ENCODE measurements at regions not wholly inside any gene's neighbourhood (a gene's known extent, or its start where the extent isn't known, plus 50 kb on each side); places are given as distances from the start of the nearest gene placed in this dataset.
A peak's percentile ranks its signal among the peaks of the same experiment; 100 is the strongest.

DNA sequence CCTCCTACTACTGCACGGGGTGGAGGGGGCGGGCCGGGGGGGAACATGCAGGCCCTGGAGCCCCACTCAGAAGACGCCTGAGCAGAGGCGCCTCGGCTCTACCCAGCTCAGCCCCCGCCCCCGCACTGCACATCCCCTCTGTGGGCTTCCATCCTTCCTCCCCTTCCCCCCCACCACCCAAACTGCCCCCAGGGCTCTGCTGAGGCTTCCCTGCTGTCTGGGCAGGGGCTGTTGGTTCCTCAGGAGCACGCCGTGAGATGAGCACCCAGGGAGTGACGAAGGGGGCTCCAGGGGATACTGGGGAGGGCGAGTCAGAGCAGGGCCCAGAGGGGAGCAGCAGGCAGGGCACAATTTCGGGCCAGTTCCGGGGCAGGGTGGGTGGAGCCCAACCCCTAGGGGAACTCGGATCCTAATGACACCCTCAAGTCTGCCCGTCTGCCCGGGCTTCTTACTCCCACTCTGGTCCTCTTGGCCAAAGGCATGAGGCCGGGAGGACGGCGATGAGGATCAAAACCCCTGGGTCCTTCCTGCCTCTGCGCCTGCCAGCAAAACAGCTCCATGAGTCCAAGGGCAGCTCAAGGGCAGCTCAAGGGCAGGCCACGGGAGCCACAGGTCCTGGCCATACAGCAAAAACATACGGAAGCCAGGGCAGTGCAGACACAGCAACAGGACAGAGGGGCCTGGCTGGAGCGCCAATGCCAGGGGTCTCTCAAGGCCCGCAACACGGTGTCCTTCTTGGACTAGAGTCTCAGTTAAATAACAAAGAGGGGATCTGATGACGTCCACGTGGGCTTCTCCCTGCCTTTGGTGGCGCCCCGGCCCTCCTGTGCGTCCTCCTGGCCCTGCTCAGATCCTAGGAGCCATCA is 200.9 kb downstream of the AUH start:
- H3K4me1 ChIP-seq (ENCODE audit: control insufficient read depth in 2 of 2, insufficient read depth in 2 of 2, low read length in 2 of 2) = peaks cover 37 to 64% of the 10 kb centered on the region in 2 donors
- H3K36me3 ChIP-seq (ENCODE audit: control insufficient read depth in 2 of 2, insufficient read depth in 2 of 2, low read length in 1 of 2) = no peaks in the 10 kb centered on the region
- DNase-seq (ENCODE audit: low read depth in 6 of 9, low spot score in 9 of 9) = no peak
- H3K27me3 ChIP-seq (ENCODE audit: control insufficient read depth in 2 of 2, insufficient read depth in 1 of 2, low read length in 1 of 2) = no peaks in the 10 kb centered on the region
- H3K4me3 ChIP-seq (ENCODE audit: low read length in 2 of 2) = no peak overlapping the region
- WGBS = 93% methylated on average over 31 of the region's 31 CpGs
- no peaks in the 10 kb centered on the region for H3K9me3 ChIP-seq (ENCODE audit: control insufficient read depth in 2 of 2, insufficient read depth in 1 of 2, low read length in 1 of 2)
- no peak overlapping the region for H3K27ac ChIP-seq (ENCODE audit: low read depth in 1 of 2, low read length in 1 of 2)

DNA sequence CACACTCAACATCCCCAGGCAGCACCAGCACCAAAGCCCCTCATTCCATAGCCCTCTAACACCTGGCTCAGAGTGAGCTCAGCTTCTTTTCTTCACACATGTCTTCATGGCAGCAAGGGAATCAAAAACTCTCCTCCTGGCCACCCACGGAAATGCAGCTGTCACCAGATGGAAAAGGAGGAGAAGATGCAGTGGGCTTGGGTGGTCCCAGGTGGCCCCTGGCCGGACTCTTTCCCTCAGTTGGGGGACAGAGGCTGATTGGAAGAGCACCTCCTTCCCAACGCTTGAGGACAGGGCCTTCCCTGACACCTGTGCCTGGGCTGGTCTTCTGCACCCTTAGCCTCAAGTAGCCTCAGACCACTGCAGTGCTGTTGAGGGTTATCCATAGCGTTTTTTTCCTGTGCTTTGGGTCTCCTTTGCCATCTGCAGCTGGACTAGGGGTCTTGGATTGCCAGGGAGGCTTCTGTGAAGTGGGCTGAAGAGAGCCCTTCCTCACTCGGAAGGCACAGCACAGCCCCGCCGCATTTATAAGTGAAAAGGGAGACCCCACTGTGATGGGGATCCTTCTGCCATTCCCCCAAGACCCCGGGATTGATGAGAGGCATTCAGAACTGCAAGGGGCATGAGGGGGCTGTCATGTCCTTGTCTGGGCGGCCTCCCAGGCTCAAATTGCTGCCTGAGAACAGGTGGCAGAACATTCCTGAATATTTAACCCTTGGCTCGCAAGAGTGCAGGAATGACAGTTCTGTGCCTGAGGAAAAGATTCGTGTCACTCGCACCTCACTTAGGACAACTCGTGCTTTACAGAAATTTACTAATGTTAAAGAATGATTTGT is 200.0 kb downstream of the AUH start:
- H3K9me3 ChIP-seq (ENCODE audit: control insufficient read depth in 2 of 2, insufficient read depth in 1 of 2, low read length in 1 of 2) = no peaks in the 10 kb centered on the region
- no peaks in the 10 kb centered on the region for H3K36me3 ChIP-seq (ENCODE audit: control insufficient read depth in 2 of 2, insufficient read depth in 2 of 2, low read length in 1 of 2)
- H3K27me3 ChIP-seq (ENCODE audit: control insufficient read depth in 2 of 2, insufficient read depth in 1 of 2, low read length in 1 of 2) = no peaks in the 10 kb centered on the region
- DNase-seq (ENCODE audit: low read depth in 6 of 9, low spot score in 9 of 9) = no peak
- WGBS = 77% methylated on average over 13 of the region's 13 CpGs
- peaks cover 32 to 55% of the 10 kb centered on the region in 2 donors for H3K4me1 ChIP-seq (ENCODE audit: control insufficient read depth in 2 of 2, insufficient read depth in 2 of 2, low read length in 2 of 2)
- H3K27ac ChIP-seq (ENCODE audit: low read depth in 1 of 2, low read length in 1 of 2) = no peak overlapping the region
- H3K4me3 ChIP-seq (ENCODE audit: low read length in 2 of 2) = no peak overlapping the region

DNA sequence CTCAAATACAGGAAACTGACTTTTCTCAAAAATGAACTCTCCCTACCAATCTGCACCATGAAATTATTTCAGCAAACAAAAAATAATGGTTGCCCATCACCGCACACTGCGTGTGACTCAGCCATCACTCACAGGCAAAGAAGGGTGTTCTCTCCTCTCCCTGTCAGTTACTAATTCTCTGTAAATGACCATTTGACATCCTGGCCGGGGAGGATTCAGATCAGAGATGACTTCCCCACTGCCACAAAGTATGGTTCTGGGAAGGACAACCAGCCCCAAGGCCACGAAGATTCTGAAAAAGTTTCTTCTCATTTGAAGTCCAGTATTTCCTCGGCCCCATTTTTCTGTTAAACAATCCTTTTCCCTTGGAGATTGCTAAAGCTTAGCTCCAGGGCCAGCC is 199.4 kb downstream of the AUH start:
- DNase-seq (ENCODE audit: low read depth in 6 of 9, low spot score in 9 of 9) = no peak
- 63% methylated on average over 5 of the region's 5 CpGs for WGBS
- H3K27ac ChIP-seq (ENCODE audit: low read depth in 1 of 2, low read length in 1 of 2) = peak overlapping the region in 1 of 2 donors; percentile 87
- peaks cover 32 to 51% of the 10 kb centered on the region in 2 donors for H3K4me1 ChIP-seq (ENCODE audit: control insufficient read depth in 2 of 2, insufficient read depth in 2 of 2, low read length in 2 of 2)
- H3K27me3 ChIP-seq (ENCODE audit: control insufficient read depth in 2 of 2, insufficient read depth in 1 of 2, low read length in 1 of 2) = no peaks in the 10 kb centered on the region
- H3K4me3 ChIP-seq (ENCODE audit: low read length in 2 of 2) = peak overlapping the region in 1 of 2 donors; percentile 31
- H3K9me3 ChIP-seq (ENCODE audit: control insufficient read depth in 2 of 2, insufficient read depth in 1 of 2, low read length in 1 of 2) = no peaks in the 10 kb centered on the region
- H3K36me3 ChIP-seq (ENCODE audit: control insufficient read depth in 2 of 2, insufficient read depth in 2 of 2, low read length in 1 of 2) = no peaks in the 10 kb centered on the region

DNA sequence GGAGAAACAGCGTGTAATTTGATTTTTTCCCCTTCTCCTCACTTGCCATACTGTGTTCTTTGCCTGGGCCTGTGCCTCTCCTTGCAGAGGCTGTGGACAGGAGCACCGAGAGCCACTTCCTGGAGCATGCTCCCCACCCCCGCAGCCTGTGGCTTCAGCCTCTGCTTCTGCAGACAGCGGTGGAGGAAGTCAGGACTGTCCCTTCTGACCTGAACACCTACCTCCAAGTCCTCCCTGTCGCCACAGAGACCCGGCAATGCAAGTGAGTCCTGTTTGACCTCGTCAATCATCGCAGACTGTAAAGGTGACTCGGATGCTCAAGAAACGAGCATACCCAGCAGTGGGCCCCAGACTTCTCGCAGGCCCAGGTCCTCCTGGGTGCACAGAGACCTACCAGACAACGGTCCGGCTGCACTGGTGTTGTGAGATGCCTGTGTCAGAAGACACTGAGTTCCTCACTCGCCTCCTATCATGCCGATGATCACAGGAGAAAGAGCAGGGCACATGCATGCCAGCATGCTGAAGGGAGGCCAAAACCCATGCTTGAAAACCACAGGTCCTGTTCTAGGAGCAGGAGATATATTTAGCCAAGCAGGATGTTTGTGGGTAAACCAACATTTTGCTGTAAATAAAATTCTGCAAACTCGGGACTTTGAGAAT is 198.8 kb downstream of the AUH start:
- WGBS = 17% methylated on average over 16 of the region's 16 CpGs
- DNase-seq (ENCODE audit: low read depth in 6 of 9, low spot score in 9 of 9) = peak in 3 of 9 donors; percentile 29 to 65 (median 35)
- Histone ChIP-seq H3K4me1 (ENCODE audit: control insufficient read depth in 2 of 2, insufficient read depth in 2 of 2, low read length in 2 of 2) (peaks cover 32 to 51% of the 10 kb centered on the region in 2 donors), H3K27me3 (ENCODE audit: control insufficient read depth in 2 of 2, insufficient read depth in 1 of 2, low read length in 1 of 2) (no peaks in the 10 kb centered on the region), H3K36me3 (ENCODE audit: control insufficient read depth in 2 of 2, insufficient read depth in 2 of 2, low read length in 1 of 2) (no peaks in the 10 kb centered on the region), H3K9me3 (ENCODE audit: control insufficient read depth in 2 of 2, insufficient read depth in 1 of 2, low read length in 1 of 2) (no peaks in the 10 kb centered on the region), H3K27ac (ENCODE audit: low read depth in 1 of 2, low read length in 1 of 2) (peak overlapping the region in 1 of 2 donors; percentile 87), H3K4me3 (ENCODE audit: low read length in 2 of 2) (peak overlapping the region in 1 of 2 donors; percentile 31)

DNA sequence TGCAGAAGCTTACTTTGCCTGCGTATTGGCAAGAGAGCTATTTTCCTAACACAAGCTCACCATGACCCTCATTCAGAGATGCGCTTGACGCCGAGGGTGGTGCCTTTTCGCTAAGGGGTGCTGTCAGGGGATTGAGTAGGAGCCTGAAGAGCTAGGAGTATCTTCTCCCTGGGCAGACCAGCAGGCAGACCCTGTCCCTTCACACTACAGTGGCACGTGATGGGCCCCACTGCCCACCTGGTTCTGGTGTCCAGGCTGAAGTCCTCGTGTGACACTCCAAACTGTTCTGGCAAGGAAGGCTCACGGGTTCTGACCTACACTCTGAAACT is 198.3 kb downstream of the AUH start:
- no peak for DNase-seq (ENCODE audit: low read depth in 6 of 9, low spot score in 9 of 9)
- H3K4me3 ChIP-seq (ENCODE audit: low read length in 2 of 2) = no peak overlapping the region
- no peaks in the 10 kb centered on the region for H3K27me3 ChIP-seq (ENCODE audit: control insufficient read depth in 2 of 2, insufficient read depth in 1 of 2, low read length in 1 of 2)
- no peaks in the 10 kb centered on the region for H3K9me3 ChIP-seq (ENCODE audit: control insufficient read depth in 2 of 2, insufficient read depth in 1 of 2, low read length in 1 of 2)
- no peaks in the 10 kb centered on the region for H3K36me3 ChIP-seq (ENCODE audit: control insufficient read depth in 2 of 2, insufficient read depth in 2 of 2, low read length in 1 of 2)
- peaks cover 32 to 51% of the 10 kb centered on the region in 2 donors for H3K4me1 ChIP-seq (ENCODE audit: control insufficient read depth in 2 of 2, insufficient read depth in 2 of 2, low read length in 2 of 2)
- H3K27ac ChIP-seq (ENCODE audit: low read depth in 1 of 2, low read length in 1 of 2) = peak overlapping the region; percentile 11 to 87
- 71% methylated on average over 8 of the region's 8 CpGs for WGBS

DNA sequence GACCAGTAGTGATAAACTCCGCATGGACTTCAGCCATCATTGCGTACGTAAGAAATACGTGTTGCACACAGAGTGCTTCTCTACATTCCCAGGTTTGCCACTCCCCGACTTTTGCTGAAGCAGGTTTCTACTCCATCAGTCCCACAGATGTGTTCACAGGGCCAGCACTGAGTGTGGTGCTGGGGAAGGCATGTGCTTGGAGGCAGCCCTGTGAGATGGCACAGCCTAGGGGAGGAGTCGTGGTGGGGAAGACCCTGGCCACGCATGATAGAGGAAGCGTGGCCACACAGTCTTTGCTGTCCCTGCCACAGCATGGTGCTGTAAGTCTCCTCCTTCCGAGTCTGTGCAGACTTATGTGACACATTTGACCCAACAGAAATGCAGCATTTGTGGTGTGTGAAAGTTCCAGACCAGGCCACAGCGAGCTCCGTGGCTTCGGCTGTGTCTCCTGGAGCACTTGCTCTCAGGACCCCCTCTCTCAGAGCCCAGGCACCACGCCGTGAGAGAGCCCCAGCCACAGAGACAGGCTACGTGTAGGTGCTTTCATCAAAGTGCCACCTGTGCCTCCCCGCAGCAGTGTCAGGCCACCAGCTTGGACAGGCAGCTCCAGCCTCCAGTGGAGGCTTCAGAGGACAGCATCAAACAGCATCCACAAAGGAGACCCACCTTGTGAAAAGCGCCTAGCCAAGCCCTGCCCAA is 197.8 kb downstream of the AUH start:
- Histone ChIP-seq H3K27ac (ENCODE audit: low read depth in 1 of 2, low read length in 1 of 2) (peak overlapping the region; percentile 11 to 87), H3K36me3 (ENCODE audit: control insufficient read depth in 2 of 2, insufficient read depth in 2 of 2, low read length in 1 of 2) (no peaks in the 10 kb centered on the region), H3K27me3 (ENCODE audit: control insufficient read depth in 2 of 2, insufficient read depth in 1 of 2, low read length in 1 of 2) (no peaks in the 10 kb centered on the region), H3K4me3 (ENCODE audit: low read length in 2 of 2) (no peak overlapping the region), H3K9me3 (ENCODE audit: control insufficient read depth in 2 of 2, insufficient read depth in 1 of 2, low read length in 1 of 2) (no peaks in the 10 kb centered on the region), H3K4me1 (ENCODE audit: control insufficient read depth in 2 of 2, insufficient read depth in 2 of 2, low read length in 2 of 2) (peaks cover 32 to 51% of the 10 kb centered on the region in 2 donors)
- peak in 1 of 9 donors; percentile 63 for DNase-seq (ENCODE audit: low read depth in 6 of 9, low spot score in 9 of 9)
- WGBS = 76% methylated on average over 17 of the region's 17 CpGs

All from thymus (tissue), 11 donors.